PFSK-1 (cell line): ENCODE measurements at regions not wholly inside any gene's neighbourhood (a gene's known extent, or its start where the extent isn't known, plus 50 kb on each side); places are given as distances from the start of the nearest gene placed in this dataset.

Experiments
- POLR2AphosphoS5 ChIP-seq: IDR thresholded peaks from 2 replicates; pipeline ENCODE4 v1.6.1; 2012; ENCODE audit warnings: low read depth, mild to moderate bottlenecking, control low read depth, low read length, moderate library complexity
- REST ChIP-seq, 2 experiments: IDR thresholded peaks; 2 replicates each; pipeline versions ENCODE4 v1.6.1 to v1.8.0; 2011 to 2012; ENCODE audit warnings: low read depth in 2 of 2, low read length in 2 of 2, control low read depth in 1 of 2, inconsistent platforms in 1 of 2, mild to moderate bottlenecking in 1 of 2, moderate library complexity in 1 of 2; ENCODE audit not compliant: insufficient read depth in 1 of 2
- TAF1 ChIP-seq: IDR thresholded peaks from 2 replicates; pipeline ENCODE4 v1.6.1; 2012; ENCODE audit warnings: low read length, control low read depth, borderline replicate concordance; ENCODE audit not compliant: insufficient read depth

- TF ChIP-seq TAF1 (no peak), POLR2AphosphoS5 (no peak), REST (IDR thresholded peaks at IDR 0.05; ENCODE audit: insufficient read depth in 1 of 2, low read depth in 2 of 2, low read length in 2 of 2) (no peak)
Measured at GRCh38 chr9:110148891-110149290, 59.1 kb downstream of the C9orf152 start.
